Right lobe of liver (tissue), 6 donors: ENCODE measurements at regions not wholly inside any gene's neighbourhood (a gene's known extent, or its start where the extent isn't known, plus 50 kb on each side); places are given as distances from the start of the nearest gene placed in this dataset.
"Not testable (repeated sequence)": the region's sequence is repeated elsewhere in the genome, so short reads cannot be mapped to it uniquely, and the experiment has no call there.

Experiments used
- ATAC-seq, 4 donors: fragments of 200-7000 bp; cut with Tn5 transposase; one replicate each; pipeline ENCODE4 v1.9.1; 2020; ENCODE audit warnings: mild to moderate bottlenecking in 4 of 4, moderate library complexity in 4 of 4
- DNase-seq, 3 donors: peaks; one replicate each; pipeline ENCODE4 v3.0.0-alpha.2; 2020
- H3K27ac ChIP-seq, 3 donors: fragments of 200-600 bp; one replicate each; pipeline ENCODE4 v1.8.0; 2022
- H3K27me3 ChIP-seq, 2 donors: fragments of 200-600 bp; one replicate each; pipeline ENCODE4 v1.8.0; 2022
- H3K36me3 ChIP-seq, 4 donors: fragments of 200-600 bp; sonication (generic) in 1 of 4; one replicate each; pipeline versions ENCODE4 v1.5.1 to v1.8.0; 2017 to 2022; ENCODE audit warnings: control low read depth in 1 of 4
- H3K4me1 ChIP-seq, 4 donors: fragments of 200-600 bp; sonication (generic) in 1 of 4; one replicate each; pipeline versions ENCODE4 v1.5.1 to v1.8.0; 2017 to 2022; ENCODE audit warnings: control low read depth in 1 of 4
- H3K4me3 ChIP-seq, 3 donors: fragments of 200-600 bp; one replicate each; pipeline ENCODE4 v1.8.0; 2022
- H3K9me3 ChIP-seq, 4 donors: fragments of 200-600 bp; sonication (generic) in 1 of 4; one replicate each; pipeline versions ENCODE4 v1.5.1 to v1.8.0; 2017 to 2022; ENCODE audit warnings: control low read depth in 1 of 4
- POLR2A ChIP-seq: fragments of 450-650 bp; IDR thresholded peaks from one replicate; pipeline ENCODE4 v1.6.1; 2017; ENCODE audit warnings: antibody characterized with exemption, mild to moderate bottlenecking
- WGBS: methylation state at CpG from one replicate; pipeline ENCODE4 v1.1.6; 2018; ENCODE audit warnings: low coverage, low lambda C conversion rate; ENCODE audit not compliant: insufficient coverage; ENCODE audit errors: missing lambda C conversion rate; 5-methylcytosine and 5-hydroxymethylcytosine counted together
- intact Hi-C, 2 donors: fragments of 100-400 bp; cut with DNase I; formaldehyde crosslinking; loops; one replicate each; pipeline versions ENCODE4 v1.11.2 to v1.14.1; 2022
- TF ChIP-seq, protein P1 (sequence below), 4 donors: fragments of 200-600 bp in 3 of 4; fragments of 450-650 bp in 1 of 4; IDR thresholded peaks; one replicate each; pipeline versions ENCODE4 v1.5.1 to v1.8.0; 2016 to 2022; ENCODE audit warnings: antibody characterized with exemption in 4 of 4, mild to moderate bottlenecking in 2 of 4
- donor health status: DM: no; HTN: yes; CAD: no.
- donor health status: DM: no; HTN: no; CAD: no.
- donor health status: DM: no; HTN: no; CAD: no.
- donor health status: DM: no; HTN: yes; CAD: no.
- donor health status: DM: no; HTN: yes; CAD: no.

DNA sequence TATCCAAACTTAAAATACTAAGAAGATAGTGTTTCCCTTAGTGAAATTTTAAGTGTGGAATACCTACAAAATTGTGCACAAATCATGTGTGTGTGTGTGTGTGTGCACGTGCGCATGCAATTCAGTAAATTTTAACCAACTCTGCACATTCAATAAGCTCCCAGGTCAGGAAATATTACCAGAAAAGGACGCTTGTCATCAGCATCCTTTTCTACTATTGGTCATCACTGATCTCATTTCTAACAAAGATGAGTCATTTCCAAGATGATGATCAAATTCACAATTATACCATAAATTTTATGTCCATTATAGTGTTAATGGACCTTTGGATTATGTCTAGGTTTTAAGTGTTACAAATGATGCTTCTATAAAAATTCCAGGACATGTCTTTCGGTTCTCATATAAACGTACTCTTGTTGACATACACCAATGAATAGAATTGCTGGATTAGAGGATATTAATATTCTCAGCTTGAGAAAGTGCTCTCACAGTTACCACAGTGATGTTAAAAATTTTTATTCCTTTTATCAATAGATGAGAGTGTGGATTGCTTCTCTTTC is 560.9 kb upstream of the AGA start:
- no peak for ATAC-seq

DNA sequence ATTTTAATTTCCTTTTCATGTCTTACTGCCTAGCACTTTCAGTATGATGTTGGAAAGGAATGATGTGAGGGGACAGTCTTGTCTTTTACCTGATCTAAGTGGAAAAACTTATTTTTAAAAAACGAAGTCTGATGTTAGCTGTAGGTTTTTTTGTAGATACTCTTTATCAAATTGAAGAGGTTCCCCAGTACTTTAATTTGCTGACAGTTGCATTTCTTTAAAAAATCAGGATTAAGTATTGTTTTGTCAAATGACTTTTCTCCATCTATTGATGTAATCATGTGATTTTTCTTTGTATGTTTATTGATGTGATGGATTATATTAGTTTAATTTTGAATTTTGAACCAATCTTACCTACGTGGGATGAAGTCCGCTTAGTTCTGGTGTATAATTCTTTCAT is 568.4 kb upstream of the AGA start:
- H3K4me1 ChIP-seq = no peaks in the 10 kb centered on the region

More for the DNA sequence above, 560.9 kb upstream of the AGA start:
- no peak for TF ChIP-seq POLR2A
- TF ChIP-seq, protein P1, sequence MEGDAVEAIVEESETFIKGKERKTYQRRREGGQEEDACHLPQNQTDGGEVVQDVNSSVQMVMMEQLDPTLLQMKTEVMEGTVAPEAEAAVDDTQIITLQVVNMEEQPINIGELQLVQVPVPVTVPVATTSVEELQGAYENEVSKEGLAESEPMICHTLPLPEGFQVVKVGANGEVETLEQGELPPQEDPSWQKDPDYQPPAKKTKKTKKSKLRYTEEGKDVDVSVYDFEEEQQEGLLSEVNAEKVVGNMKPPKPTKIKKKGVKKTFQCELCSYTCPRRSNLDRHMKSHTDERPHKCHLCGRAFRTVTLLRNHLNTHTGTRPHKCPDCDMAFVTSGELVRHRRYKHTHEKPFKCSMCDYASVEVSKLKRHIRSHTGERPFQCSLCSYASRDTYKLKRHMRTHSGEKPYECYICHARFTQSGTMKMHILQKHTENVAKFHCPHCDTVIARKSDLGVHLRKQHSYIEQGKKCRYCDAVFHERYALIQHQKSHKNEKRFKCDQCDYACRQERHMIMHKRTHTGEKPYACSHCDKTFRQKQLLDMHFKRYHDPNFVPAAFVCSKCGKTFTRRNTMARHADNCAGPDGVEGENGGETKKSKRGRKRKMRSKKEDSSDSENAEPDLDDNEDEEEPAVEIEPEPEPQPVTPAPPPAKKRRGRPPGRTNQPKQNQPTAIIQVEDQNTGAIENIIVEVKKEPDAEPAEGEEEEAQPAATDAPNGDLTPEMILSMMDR (IDR thresholded peaks at IDR 0.05) = no peak
- no peaks in the 10 kb centered on the region for H3K27me3 ChIP-seq
- no peak for DNase-seq
- no peaks in the 10 kb centered on the region for H3K4me1 ChIP-seq
- intact Hi-C loops = no loop called here
- H3K27ac ChIP-seq = no peak overlapping the region
- no peaks in the 10 kb centered on the region for H3K36me3 ChIP-seq
- no peak overlapping the region for H3K4me3 ChIP-seq
- no peaks in the 10 kb centered on the region for H3K9me3 ChIP-seq
- WGBS = 62% methylated on average over 5 of the region's 5 CpGs

DNA sequence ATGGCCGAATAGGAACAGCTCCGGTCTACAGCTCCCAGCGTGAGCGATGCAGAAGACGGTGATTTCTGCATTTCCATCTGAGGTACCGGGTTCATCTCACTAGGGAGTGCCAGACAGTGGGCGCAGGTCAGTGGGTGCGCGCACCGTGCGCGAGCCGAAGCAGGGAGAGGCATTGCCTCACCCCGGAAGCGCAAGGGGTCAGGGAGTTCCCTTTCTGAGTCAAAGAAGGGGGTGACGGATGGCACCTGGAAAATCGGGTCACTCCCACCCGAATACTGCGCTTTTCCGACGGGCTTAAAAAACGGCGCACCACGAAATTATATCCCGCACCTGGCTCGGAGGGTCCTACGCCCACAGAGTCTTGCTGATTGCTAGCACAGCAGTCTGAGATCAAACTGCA is 572.8 kb upstream of the AGA start:
- H3K27ac ChIP-seq, H3K4me3 ChIP-seq, H3K4me1 ChIP-seq, DNase-seq, intact Hi-C loops, H3K27me3 ChIP-seq, H3K36me3 ChIP-seq, ATAC-seq, H3K9me3 ChIP-seq: not testable (repeated sequence)
- WGBS = 84% methylated on average over 7 of the region's 27 CpGs

More for the DNA sequence above, 568.4 kb upstream of the AGA start:
- Histone ChIP-seq H3K9me3 (no peaks in the 10 kb centered on the region), H3K4me3 (no peak overlapping the region), H3K27ac (no peak overlapping the region), H3K27me3 (no peaks in the 10 kb centered on the region), H3K36me3 (no peaks in the 10 kb centered on the region)
- 46% methylated on average over 3 of the region's 3 CpGs for WGBS
- ATAC-seq = no peak
- no peak for DNase-seq
- intact Hi-C loops = no loop called here
- TF ChIP-seq, protein P1 (IDR thresholded peaks at IDR 0.05) = no peak
- TF ChIP-seq POLR2A = no peak

DNA sequence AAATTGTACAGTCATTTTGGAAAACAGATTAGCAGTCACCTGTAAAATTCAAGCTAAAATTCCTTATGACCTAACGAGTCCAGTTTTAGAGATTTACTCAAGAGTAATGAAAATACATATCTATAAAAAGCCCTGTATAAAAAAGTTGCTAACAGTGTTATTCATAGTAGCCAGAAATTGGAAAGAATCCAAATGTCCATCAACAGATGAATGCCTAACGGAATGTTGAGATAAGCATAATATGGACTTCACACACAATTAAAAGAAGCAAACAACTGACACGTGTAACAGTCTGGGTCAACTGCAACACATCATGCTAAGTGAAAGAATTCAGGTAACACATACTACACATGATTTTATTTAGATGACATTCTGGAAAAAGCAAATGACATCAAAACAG is 584.8 kb upstream of the AGA start:
- Histone ChIP-seq H3K27me3 (no peaks in the 10 kb centered on the region), H3K4me1 (no peaks in the 10 kb centered on the region), H3K9me3 (no peaks in the 10 kb centered on the region), H3K27ac (no peak overlapping the region), H3K4me3 (no peak overlapping the region), H3K36me3 (no peaks in the 10 kb centered on the region)
- intact Hi-C loops = no loop called here
- TF ChIP-seq, protein P1 (IDR thresholded peaks at IDR 0.05) = no peak
- no peak for TF ChIP-seq POLR2A
- WGBS = 39% methylated on average over 3 of the region's 3 CpGs
- ATAC-seq (no peak), DNase-seq (no peak)

DNA sequence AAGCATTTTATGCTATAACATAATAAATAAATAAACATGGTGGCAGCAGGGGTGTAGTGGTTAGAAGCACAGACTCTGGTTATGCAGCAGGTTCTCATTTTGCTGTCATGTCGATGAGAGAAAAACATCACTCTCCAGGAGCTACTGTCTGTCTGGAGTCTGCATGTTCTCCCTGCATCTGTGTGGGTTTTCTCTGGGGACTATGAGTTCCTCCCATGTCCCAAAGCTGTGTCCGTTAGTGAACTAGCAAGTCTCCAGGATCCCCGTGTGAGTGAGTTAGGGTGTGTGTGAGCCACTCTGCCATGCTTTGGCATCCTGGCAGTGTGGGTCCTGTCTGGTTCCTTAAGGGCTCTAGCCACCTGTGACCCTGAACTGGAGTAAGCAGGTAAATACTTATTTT is 585.6 kb upstream of the AGA start:
- H3K27me3 ChIP-seq = no peaks in the 10 kb centered on the region
- intact Hi-C loops = no loop called here
- no peak overlapping the region for H3K27ac ChIP-seq
- no peak overlapping the region for H3K4me3 ChIP-seq
- WGBS = 62% methylated on average over 3 of the region's 3 CpGs
- H3K36me3 ChIP-seq = no peaks in the 10 kb centered on the region
- no peaks in the 10 kb centered on the region for H3K4me1 ChIP-seq
- ATAC-seq = no peak
- no peak for DNase-seq
- TF ChIP-seq, protein P1 (IDR thresholded peaks at IDR 0.05) = no peak
- no peak for TF ChIP-seq POLR2A
- no peaks in the 10 kb centered on the region for H3K9me3 ChIP-seq
